GM04503 (cell line): ENCODE measurements at regions not wholly inside any gene's neighbourhood (a gene's known extent, or its start where the extent isn't known, plus 50 kb on each side); places are given as distances from the start of the nearest gene placed in this dataset.
"Not testable (repeated sequence)": the region's sequence is repeated elsewhere in the genome, so short reads cannot be mapped to it uniquely, and the experiment has no call there.

ENCODE experiments used
- DNase-seq: peaks from one replicate; pipeline ENCODE4 v3.0.0-alpha.2; 2012; ENCODE audit warnings: low read depth

DNA sequence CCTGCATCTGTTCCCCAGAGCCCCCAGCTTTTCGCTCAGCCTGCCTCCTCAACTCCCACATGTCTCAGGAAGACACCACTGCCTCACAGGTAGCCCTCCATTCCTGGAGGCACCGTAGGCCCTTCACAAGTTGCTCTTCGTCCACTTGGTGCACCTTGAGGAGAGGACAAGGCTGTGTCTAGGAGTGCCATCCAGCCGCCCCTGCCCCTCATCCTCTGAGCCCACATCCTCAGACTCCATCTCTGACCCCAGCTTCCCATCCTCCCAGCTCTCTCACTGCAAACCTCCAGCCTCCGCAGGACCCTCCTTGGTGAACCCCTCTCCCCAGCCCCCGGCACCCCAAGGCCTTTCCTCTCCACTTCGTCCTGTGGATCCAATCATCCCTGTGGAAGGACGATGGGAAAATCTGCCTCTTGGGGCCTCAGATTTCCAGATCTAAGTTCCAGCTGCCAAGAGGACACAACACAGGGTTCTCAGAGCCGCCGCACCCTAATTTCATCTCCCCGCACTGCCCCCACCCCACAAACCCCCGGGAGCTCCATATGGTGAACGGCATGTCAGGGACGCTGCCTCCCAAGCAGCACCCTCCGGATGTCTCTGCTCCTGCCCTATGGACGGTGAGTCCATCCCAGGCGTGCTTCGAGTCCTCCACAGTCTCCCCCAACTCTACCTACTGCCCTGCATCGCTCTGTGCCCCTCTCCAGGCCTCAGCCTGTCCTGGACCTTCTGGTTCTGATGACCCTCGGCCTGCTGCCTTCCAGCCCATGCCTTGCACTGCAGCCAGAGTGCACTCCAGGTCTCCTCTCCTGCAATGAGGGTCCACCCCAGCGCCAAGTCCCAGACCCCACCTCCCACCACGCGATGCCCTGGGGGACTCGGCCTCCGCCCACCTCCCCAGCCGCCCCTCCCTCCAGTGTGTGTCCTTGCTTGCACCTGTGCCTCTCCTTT, 314.1 kb upstream of the DIO3 start:
- DNase-seq: no peak

DNA sequence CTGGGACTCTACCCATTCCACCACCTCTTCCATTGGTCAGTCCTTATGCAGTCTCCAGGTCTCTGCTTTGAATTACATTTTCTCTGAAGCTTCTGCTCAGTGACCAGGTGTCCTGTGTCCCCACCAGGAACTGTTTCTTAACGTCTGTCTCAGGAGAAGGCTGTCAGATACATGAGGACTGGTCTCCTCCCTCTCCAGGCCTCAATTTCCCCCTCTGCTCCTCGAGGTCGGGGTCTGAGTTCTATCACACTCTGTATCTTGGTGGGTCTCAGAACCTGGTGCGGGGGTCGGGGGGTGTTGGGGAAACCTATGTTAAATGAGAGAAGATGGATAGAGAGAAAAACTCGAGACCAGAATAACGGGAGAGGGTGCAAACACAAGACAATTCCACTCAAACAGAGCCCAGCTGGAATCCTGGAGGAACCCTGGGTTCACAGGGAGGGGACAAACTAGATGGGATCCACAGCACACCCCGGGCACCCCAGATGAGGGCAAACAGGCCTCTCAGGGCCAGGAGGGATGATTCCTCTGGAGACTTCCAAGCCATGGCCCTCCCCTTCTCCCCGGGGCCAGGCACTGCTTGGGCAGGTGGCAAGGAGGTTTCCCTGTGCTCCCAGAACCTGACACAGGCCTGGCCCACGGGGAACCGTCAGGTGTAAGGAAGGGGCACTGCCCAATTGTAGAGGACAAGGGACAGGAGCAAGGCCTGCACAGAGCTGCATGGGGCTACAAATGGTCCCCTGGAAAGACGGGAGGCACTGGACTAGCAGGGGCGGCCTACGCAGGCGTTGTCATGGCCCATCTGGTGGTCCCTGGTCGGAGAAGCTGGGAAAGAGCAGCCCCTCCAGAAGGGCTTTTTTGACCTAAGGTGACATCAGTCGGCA, 313.2 kb upstream of the DIO3 start:
- no peak for DNase-seq

DNA sequence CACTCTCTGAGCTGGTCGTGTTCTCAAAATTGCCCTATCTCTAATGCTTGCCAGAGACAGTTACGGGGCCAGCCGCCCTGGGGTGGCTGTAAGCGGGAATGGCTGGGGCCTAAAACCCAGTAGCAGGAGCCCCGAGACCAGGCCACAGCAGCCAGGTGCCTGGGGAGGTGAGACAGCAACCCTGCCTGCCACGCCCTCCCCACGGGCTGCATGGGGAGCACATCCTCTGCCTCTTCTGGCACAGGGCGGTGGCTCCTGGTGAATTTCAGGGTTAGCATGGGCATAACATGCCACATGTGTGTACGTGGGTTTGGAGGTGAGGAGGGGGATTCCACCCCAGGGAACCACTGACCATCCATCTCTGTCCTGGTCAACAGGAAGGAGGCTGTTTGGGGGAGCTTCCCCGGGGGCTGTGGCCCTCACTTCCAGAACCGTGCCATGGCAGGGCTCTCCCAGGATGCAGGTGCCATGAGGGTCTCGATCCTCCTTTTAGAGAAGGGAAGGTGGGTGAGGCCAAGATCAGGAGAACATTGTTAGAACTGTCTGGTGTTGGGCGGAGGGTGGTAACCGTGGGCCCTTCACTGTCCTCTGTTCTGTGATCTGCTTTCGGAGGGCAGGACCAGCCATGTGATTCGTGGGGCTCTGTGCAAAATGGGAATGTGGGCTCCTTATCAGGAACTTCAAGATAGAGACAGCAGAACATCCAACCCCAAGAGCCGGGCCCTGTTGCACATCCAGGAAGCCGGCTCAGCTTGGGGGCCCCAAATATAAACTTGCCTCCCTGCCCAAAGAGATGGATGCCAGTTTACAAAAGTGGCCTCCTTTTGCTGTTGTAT, 312.2 kb upstream of the DIO3 start:
- no peak for DNase-seq

DNA sequence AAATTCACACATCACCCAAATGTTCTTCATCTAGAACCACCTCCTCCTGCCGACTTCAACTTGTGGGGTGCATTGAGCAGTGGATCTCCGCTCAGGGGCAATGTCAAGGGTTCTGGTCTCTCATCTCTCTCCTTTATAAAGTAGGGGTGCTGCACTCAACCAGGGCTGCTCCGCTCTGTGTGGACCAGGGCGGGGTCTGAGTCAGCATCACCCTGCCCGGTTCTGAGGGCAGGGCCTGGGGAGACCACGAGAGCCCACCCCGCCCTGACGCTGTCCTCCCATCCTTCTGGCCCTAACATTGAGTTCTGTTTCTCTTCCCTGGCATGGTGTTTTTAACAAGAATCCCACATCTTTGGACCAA, 311.6 kb upstream of the DIO3 start:
- DNase-seq: no peak

DNA sequence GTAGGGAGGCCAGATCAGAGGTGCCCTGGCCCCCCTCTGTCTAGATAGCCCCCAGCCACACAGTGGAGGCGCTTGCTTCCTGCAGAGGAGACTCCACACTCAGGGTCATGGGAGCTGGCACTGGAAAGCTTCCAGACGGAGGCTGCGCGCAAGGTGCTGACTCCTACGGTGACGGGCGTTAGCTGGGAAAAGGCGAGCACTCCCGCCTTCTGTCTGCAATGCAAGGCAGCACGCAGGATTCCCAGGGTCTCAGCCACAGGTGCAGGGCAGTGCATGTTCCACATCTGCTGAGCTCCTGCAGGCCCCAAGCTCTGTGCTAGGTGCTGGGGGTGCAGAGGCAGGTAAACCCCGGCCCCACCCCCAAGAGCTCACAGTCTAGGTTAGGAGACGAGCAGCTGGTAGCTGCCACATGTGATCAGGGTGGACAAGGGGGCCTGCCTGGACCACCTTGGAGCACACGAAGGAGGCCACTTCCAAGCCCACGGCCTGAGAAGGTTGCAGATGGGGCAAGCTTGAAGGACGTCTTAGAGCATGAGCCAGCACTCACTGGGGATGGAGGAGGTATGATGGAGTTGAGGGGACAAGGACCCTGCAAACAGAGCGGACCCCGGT, 310.9 kb upstream of the DIO3 start:
- DNase-seq: no peak

DNA sequence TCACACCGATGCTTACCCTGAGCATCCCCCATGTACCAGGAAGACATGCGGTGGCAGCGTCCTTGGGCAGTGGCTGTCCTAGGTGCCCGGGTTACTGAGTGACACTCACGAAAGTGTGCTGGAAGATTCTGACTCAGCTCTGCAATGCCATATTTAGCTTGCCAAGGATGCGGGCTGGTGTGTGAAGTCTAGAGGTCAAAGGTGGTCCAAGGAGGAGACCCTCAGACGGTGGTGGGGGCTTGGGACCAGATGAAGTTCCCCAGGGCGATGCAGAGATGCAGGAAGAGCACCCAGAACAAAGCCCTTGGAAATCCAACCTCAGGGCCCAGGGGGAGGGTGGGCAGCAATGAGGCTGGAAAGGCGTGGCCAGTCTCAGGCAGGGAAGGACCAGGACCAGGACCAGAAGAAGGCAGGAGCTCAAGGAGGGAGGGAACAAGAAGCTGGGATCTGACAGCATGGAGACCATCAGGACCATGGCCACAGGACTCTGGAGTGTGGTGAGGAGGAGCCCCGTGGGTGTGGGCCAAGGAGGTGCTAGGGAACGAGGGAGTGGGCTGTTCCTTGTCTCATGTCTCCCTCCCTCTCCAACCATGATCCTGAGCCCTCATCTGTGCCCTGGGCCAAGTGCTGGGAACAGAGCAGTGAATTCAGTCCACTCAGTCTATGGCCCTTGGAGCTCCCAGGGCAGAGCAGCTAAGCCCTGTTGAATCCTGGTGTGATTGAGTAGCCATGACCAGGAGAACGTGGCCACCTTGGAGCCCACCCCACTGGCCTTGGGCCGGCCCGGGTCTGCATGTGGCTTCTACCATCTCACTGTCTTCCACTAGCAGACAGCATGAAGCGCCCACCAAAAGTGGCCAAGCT, 310.1 kb upstream of the DIO3 start:
- no peak for DNase-seq

DNA sequence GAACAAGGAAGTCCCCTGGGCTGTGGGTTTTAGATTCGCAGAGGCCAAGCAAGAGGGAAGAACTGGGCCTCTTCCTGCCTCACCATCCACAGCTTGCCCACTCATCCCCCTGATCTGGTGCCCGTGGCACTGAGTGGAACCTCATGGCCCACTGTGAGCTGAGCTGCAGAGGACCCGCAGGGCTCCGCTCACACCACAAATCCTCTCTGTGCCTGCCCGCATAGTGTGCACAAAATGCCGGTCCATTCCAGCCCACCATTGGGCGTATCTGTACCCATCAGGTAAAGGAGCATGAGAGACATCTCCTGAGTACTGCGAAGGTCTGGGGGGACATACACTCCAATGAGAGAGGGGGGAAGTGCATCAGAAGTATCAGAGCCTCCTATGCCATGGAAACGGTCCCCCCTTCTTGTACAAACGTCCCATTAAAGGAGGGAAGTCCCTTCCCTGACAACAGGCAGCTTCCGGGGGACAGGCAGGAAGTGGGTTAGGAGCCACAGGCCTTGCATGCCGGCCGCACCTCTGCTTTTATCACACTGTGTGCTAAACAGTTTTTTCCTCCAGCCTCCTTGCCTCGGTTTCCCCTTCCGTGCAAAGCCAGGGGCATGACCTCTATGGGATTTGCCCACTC, 309.4 kb upstream of the DIO3 start:
- no peak for DNase-seq

DNA sequence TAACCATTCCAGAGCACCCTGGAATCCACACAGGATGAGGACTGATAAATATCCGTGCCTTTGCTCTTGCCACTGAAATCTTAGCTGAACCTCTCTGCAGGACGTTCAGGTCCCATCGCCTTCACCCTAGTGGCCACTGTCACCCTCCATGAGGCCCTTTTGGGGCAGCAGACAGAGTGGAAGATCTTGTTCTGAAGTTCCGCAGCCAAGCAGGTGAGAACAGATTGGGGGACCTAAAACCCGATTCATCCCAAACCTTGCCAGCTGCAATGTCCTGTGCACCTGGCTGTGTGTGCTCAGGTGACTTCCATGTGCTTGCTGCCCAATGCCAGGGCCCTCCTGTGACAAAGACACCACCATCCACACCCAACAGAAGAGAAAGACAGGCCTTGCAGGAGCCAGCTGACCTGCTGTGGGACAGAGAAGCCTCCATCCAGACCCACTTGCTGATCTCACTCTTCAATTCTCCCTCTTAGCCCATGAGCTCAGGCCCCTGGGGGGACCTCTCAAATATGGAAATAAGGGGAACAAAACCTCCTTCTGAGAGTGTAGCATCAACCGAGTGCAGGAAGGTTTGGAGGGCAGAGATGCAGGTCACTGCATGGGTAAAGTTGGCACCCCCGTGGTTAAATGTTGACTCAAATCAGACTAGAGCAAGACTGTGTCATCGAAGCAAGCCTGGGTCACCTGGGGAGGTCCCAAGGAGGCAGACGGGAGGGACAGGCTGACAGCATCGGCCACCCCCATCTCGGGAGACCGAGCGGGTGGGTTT, 308.7 kb upstream of the DIO3 start:
- no peak for DNase-seq

DNA sequence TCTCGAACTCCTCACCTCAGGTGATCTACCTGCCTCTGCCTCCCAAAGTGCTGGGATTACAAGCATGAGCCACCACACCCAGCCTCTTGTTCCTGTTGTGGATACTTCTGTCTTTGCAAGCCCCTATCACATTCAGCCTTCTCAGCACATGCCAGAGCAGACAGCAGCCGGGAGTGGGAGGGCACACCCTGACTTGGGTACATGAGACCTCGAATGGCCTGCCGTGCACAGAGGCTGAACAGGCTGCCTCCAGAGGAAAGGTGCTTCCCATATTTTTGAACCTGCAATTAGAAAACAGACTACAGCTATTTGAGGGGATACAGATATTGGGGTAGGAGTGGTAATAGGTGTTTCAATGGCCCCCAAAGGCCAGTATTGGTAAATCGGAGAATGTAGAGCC, 307.3 kb upstream of the DIO3 start:
- DNase-seq: no peak

DNA sequence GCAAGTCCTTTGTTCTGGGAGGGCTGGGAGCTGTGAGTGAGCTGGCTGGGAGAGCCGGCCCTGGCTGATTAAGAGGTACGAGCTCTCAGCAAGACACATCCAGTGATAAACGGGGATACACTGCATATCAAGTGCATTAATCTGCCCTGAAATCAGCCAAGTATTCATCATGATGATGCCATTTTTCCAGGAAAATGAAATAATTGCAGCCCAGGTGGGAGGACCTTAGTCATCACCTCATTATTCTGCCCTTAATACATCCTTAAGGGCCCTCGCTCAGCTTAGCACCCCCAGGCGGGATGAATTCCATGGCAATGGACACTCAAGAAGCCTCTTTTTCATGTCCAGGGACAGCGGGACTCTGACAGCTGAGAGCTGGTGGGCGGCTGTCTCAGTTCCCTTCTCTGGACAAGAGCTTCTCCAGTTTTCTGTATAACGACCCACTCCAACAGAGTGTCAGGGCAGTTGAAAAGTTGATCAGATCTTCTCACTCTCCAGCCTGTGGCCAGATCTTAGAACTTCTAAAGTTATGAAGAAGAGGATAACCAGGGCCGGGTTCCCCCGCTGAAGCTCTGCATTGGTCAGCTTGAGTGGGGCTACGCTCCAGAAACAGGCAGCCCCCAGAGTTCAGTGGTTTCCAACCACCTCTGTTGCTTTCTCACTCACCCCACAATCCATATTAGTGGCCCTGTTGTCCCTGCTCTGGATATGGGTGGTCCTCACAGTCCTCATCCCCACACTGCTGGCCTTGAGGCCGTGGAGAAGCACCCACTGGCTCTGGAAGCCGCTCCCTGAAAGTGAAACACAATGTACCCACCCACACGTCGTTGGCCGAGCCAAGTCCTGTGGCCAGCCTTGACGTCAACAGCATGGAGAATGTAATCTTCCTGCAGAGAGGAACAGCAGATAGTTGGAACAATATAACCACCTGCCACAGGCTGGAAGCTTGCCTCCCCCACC, 306.2 kb upstream of the DIO3 start:
- no peak for DNase-seq

DNA sequence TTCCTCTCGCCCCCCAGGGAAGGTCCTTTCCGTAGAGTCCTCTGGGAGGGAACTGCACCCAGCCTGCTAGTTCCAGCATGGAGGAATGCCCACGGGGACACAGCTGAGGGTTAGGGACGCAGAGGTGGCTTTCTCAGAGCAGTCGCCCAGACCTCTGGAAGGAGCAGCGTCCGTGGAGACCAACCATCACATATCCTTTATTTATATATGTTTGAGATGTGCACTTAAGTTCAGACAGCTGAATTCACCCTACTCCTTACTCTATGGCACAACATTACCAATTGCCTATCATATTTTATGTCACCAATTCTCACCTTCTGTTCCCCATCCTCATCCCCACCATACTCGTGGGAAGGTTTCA, 305.6 kb upstream of the DIO3 start:
- DNase-seq: no peak

DNA sequence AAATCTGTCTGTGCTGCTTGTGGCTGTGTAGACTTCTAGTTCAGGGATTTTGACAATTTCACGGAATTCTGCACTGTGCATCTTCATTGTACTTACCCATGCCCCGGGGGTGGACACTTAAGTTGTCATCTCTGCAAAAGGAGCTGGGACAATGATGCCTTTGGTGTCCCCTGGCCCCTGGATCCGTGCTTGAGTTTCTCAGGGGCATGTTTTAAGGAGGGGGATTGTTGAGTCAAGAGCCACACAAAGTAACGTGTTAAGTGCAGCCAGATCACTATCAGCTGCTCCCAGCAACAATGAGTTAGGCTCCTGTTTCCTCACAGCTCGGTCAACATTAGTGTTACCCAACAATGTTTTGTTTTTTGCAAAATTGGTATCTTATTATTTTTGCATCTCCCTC, 305.0 kb upstream of the DIO3 start:
- DNase-seq: no peak

DNA sequence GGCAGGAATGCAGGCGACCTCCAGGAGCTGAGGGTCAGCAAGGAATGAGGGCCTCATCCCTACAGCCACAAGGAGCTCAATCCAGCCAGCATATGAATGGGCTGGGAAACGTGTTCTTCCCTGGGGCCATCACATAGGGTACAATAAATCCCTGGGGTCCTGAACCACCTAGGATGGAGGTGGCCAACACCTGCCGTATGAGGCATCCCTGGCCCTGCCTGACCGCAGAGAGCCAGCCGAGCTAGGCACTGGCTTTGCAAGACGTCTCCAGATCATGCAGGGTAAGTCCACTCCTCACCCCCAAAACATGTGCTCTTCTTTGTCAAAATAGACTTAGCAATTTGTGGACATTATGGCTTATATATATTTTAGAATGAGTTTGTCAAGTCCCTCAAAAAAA, 303.7 kb upstream of the DIO3 start:
- DNase-seq: no peak

DNA sequence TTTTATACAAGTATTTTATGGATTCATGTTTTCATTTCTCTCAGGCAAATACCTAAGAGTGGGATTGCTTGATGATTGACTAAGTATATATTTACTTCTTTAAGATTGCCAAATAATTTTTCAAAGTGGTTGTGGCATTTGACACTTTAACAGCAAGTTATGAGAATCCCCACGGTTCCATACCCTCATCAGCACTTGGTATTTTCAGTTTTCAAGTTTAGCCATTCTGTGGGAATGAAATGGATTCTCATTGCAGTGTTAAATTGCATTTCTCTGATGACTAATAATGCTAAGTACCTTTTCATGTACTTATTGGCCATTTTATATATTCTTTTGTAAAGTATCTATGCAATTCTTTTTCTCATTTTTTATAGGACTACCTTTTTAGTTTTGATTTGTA, 301.5 kb upstream of the DIO3 start:
- no peak for DNase-seq

DNA sequence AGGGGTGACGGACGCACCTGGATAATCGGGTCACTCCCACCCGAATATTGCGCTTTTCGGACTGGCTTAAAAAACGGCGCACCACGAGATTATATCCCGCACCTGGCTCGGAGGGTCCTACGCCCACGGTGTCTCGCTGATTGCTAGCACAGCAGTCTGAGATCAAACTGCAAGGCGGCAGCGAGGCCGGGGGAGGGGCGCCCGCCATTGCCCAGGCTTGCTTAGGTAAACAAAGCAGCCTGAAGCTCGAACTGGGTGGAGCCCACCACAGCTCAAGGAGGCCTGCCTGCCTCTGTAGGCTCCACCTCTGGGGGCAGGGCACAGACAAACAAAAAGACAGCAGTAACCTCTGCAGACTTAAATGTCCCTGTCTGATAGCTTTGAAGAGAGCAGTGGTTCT, 294.9 kb upstream of the DIO3 start:
- not testable (repeated sequence) for DNase-seq

DNA sequence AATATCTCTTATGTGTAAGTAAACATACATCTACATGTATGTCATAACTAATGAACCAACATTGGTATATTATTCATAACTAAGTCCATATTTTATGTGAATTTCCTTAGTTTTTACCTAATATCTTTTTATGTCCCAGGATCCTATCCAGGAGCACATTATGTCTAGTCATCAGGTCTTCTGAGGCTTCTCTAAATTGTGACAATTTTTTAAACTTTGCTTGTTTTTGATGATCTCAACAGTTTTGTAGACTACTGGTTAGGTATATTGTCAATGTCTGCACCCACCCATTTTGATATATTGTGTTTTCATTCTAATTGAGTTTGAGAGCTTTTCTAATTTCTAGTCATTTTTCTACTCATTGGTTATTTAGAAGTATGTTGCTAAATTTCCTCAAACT, 288.2 kb upstream of the DIO3 start:
- DNase-seq: no peak

DNA sequence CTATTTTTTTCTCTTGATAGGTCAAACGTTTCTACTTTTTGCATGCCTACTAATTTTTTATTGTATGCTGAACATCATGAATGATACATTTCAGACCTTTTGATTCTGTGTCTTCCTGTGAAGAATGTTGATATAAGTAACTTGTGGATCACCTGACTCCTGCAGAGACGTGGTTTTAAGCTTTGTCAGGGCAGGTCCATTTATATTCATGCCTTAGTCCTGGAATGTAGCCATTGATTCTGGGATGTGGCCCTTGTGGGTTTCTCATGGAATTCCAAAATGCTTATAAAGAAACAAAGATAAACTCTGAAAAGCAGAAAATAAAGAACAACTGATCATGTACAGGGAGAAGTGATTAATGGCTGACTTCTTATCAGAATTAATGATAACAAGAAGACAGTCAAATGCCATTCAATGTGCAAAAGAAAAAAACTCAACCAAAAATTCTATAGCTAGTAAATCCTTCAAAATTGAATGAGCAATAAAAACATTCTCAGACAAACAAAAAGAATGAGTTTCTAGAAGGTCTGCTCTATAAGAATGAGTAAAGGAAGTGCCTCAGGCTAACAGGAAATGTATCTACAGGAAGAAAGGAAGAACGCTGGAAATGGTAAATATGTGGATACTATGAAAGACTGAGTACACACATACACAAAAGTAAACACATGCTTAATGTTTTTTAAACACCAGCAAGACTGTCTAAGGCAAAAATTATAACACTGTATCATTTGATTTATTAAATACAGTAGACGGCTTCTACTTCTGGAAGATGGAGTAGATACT, 284.8 kb upstream of the DIO3 start:
- no peak for DNase-seq

DNA sequence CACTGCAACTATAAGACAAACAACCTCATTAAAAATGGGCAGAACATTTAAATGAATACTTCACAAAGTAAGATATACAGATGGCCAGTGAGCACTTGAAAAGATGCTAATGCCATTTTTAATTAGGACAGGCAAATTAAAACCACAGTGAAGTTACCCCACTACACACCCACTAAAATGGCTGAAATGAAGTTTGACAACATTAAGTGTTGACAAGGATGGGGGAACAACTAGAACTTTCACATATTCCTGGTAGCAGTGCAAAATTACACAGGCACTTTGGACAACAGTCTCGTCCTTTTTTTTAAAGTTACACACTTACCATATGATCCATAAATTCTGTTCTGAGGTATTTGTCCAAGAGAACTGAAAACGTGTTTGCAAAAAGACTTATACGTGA, 278.9 kb upstream of the DIO3 start:
- no peak for DNase-seq
